Hepatocyte (in vitro differentiated cells): ENCODE measurements at regions not wholly inside any gene's neighbourhood (a gene's known extent, or its start where the extent isn't known, plus 50 kb on each side); places are given as distances from the start of the nearest gene placed in this dataset.

ENCODE experiments used
- CTCF ChIP-seq: fragments of 200-600 bp; sonication (generic); IDR thresholded peaks from 2 replicates; pipeline ENCODE4 v1.5.1; 2016; ENCODE audit warnings: antibody characterized with exemption, mild to moderate bottlenecking; ENCODE audit not compliant: poor library complexity
- EZH2 ChIP-seq: fragments of 200-600 bp; sonication (generic); IDR thresholded peaks from 2 replicates; pipeline ENCODE4 v1.6.1; 2016; ENCODE audit warnings: antibody characterized with exemption, mild to moderate bottlenecking, borderline replicate concordance
- EZH2phosphoT487 ChIP-seq: fragments of 200-600 bp; sonication (generic); IDR thresholded peaks from one replicate; pipeline ENCODE4 v1.6.1; 2018; ENCODE audit warnings: antibody characterized with exemption, mild to moderate bottlenecking, low read depth, moderate library complexity; ENCODE audit not compliant: unreplicated experiment, severe bottlenecking

- peak; percentile 61 for TF ChIP-seq CTCF
- no peak for TF ChIP-seq EZH2
- no peak for TF ChIP-seq EZH2phosphoT487
Measured at GRCh38 chr2:190804182-190804795, 76.3 kb upstream of the GLS start.
